HFF-Myc (cell line): ENCODE measurements at regions not wholly inside any gene's neighbourhood (a gene's known extent, or its start where the extent isn't known, plus 50 kb on each side); places are given as distances from the start of the nearest gene placed in this dataset.

Experiments
- DNase-seq: peaks from one replicate; pipeline ENCODE4 v3.0.0-alpha.2; 2011; ENCODE audit warnings: low read depth; ENCODE audit errors: extremely low read depth
- H3K4me3 ChIP-seq: replicated peaks from 2 replicates; pipeline ENCODE4 v1.5.1; 2011; ENCODE audit warnings: low read depth, mild to moderate bottlenecking, control low read depth, low read length
- CTCF ChIP-seq: IDR thresholded peaks from 2 replicates; pipeline ENCODE4 v1.5.1; 2012; ENCODE audit warnings: mild to moderate bottlenecking, low read depth, low read length, control low read depth; ENCODE audit errors: missing control alignments

GRCh38 chr2:19743641-19744040 lies 158.1 kb downstream of the TTC32 start:
- TF ChIP-seq CTCF: no peak
- no peak for DNase-seq
- no peak overlapping the region for H3K4me3 ChIP-seq

GRCh38 chr2:19742872-19743271 lies 158.9 kb downstream of the TTC32 start:
- H3K4me3 ChIP-seq: no peak overlapping the region
- DNase-seq: no peak
- TF ChIP-seq CTCF: no peak

- DNase-seq: no peak
- TF ChIP-seq CTCF: no peak
- no peak overlapping the region for H3K4me3 ChIP-seq
These were observed 162.5 kb downstream of the TTC32 start for GRCh38 chr2:19739256-19739655.

- no peak for DNase-seq
These were observed 163.1 kb downstream of the TTC32 start for GRCh38 chr2:19738707-19739106.

GRCh38 chr2:19736191-19736831 lies 165.5 kb downstream of the TTC32 start:
- TF ChIP-seq CTCF: no peak

More at GRCh38 chr2:19738707-19739106, 163.1 kb downstream of the TTC32 start:
- H3K4me3 ChIP-seq: no peak overlapping the region
- no peak for TF ChIP-seq CTCF

GRCh38 chr2:19733951-19734425 lies 167.8 kb downstream of the TTC32 start:
- DNase-seq: no peak
- TF ChIP-seq CTCF: no peak
- H3K4me3 ChIP-seq: no peak overlapping the region

More at GRCh38 chr2:19736191-19736831, 165.5 kb downstream of the TTC32 start:
- DNase-seq: no peak
- no peak overlapping the region for H3K4me3 ChIP-seq

GRCh38 chr2:19733390-19733789 lies 168.4 kb downstream of the TTC32 start:
- DNase-seq: no peak
- TF ChIP-seq CTCF: no peak
- H3K4me3 ChIP-seq: no peak overlapping the region
